ENCODE measurements at regions not wholly inside any gene's neighbourhood (a gene's known extent, or its start where the extent isn't known, plus 50 kb on each side); places are given as distances from the start of the nearest gene placed in this dataset.

- Mint-ChIP-seq H3K27me3 (peaks cover 7% of the 10 kb centered on the region), H3K27ac (no peak overlapping the region), H3K4me3 (no peak overlapping the region), H3K36me3 (ENCODE audit: low read depth) (no peaks in the 10 kb centered on the region), H3K4me1 (peaks cover 15% of the 10 kb centered on the region), H3K9me3 (no peaks in the 10 kb centered on the region)
- peak; percentile 28 for ATAC-seq (replicated peaks)
Measured at GRCh38 chr20:17856024-17856564, 112.5 kb downstream of the SNX5 start.

GRCh38 chr20:17854307-17854903 is 114.2 kb downstream of the SNX5 start:
- no peak overlapping the region for H3K4me3 Mint-ChIP-seq
- no peaks in the 10 kb centered on the region for H3K9me3 Mint-ChIP-seq
- no peaks in the 10 kb centered on the region for H3K27me3 Mint-ChIP-seq
- H3K27ac Mint-ChIP-seq: no peak overlapping the region
- no peak for ATAC-seq (replicated peaks)
- no peaks in the 10 kb centered on the region for H3K36me3 Mint-ChIP-seq (ENCODE audit: low read depth)
- H3K4me1 Mint-ChIP-seq: peaks cover 8% of the 10 kb centered on the region

- Mint-ChIP-seq H3K27ac (no peak overlapping the region), H3K9me3 (no peaks in the 10 kb centered on the region), H3K4me3 (no peak overlapping the region), H3K36me3 (ENCODE audit: low read depth) (no peaks in the 10 kb centered on the region), H3K27me3 (no peaks in the 10 kb centered on the region), H3K4me1 (peaks cover 18% of the 10 kb centered on the region)
- ATAC-seq (replicated peaks): no peak
Measured at GRCh38 chr20:17852323-17852722, 116.3 kb downstream of the SNX5 start.

- H3K27ac Mint-ChIP-seq: no peak overlapping the region
- H3K9me3 Mint-ChIP-seq: no peaks in the 10 kb centered on the region
- no peak overlapping the region for H3K4me3 Mint-ChIP-seq
- ATAC-seq (replicated peaks): no peak
- H3K4me1 Mint-ChIP-seq: peaks cover 14% of the 10 kb centered on the region
- no peaks in the 10 kb centered on the region for H3K27me3 Mint-ChIP-seq
- H3K36me3 Mint-ChIP-seq (ENCODE audit: low read depth): no peaks in the 10 kb centered on the region
Measured at GRCh38 chr20:17850684-17851026, 117.9 kb downstream of the SNX5 start.

- no peaks in the 10 kb centered on the region for H3K36me3 Mint-ChIP-seq (ENCODE audit: low read depth)
- H3K9me3 Mint-ChIP-seq: no peaks in the 10 kb centered on the region
- H3K27ac Mint-ChIP-seq: no peak overlapping the region
- H3K27me3 Mint-ChIP-seq: no peaks in the 10 kb centered on the region
- H3K4me1 Mint-ChIP-seq: peaks cover 15% of the 10 kb centered on the region
- H3K4me3 Mint-ChIP-seq: no peak overlapping the region
- ATAC-seq (replicated peaks): no peak
Measured at GRCh38 chr20:17849901-17850683, 118.5 kb downstream of the SNX5 start.

GRCh38 chr20:17849138-17849900 is 119.3 kb downstream of the SNX5 start:
- peaks cover 18% of the 10 kb centered on the region for H3K4me1 Mint-ChIP-seq
- no peaks in the 10 kb centered on the region for H3K36me3 Mint-ChIP-seq (ENCODE audit: low read depth)
- H3K9me3 Mint-ChIP-seq: no peaks in the 10 kb centered on the region
- no peak for ATAC-seq (replicated peaks)
- no peak overlapping the region for H3K4me3 Mint-ChIP-seq
- peak overlapping the region; percentile 81 for H3K27ac Mint-ChIP-seq
- H3K27me3 Mint-ChIP-seq: no peaks in the 10 kb centered on the region

GRCh38 chr20:17848249-17849048 is 120.1 kb downstream of the SNX5 start:
- no peak overlapping the region for H3K4me3 Mint-ChIP-seq
- peaks cover 23% of the 10 kb centered on the region for H3K4me1 Mint-ChIP-seq
- no peaks in the 10 kb centered on the region for H3K27me3 Mint-ChIP-seq
- H3K27ac Mint-ChIP-seq: peak overlapping the region; percentile 81
- H3K36me3 Mint-ChIP-seq (ENCODE audit: low read depth): no peaks in the 10 kb centered on the region
- no peaks in the 10 kb centered on the region for H3K9me3 Mint-ChIP-seq
- ATAC-seq (replicated peaks): no peak

- Mint-ChIP-seq H3K27me3 (no peaks in the 10 kb centered on the region), H3K4me1 (peaks cover 23% of the 10 kb centered on the region), H3K27ac (no peak overlapping the region), H3K36me3 (ENCODE audit: low read depth) (no peaks in the 10 kb centered on the region), H3K4me3 (peak overlapping the region; percentile 2), H3K9me3 (no peaks in the 10 kb centered on the region)
- peak; percentile 23 for ATAC-seq (replicated peaks)
Measured at GRCh38 chr20:17845701-17846475, 122.7 kb downstream of the SNX5 start.

- Mint-ChIP-seq H3K27ac (peak overlapping the region; percentile 21), H3K4me3 (no peak overlapping the region), H3K27me3 (no peaks in the 10 kb centered on the region), H3K9me3 (no peaks in the 10 kb centered on the region), H3K36me3 (ENCODE audit: low read depth) (no peaks in the 10 kb centered on the region), H3K4me1 (peaks cover 23% of the 10 kb centered on the region)
- no peak for ATAC-seq (replicated peaks)
Measured at GRCh38 chr20:17844549-17845298, 123.9 kb downstream of the SNX5 start.

- no peaks in the 10 kb centered on the region for H3K36me3 Mint-ChIP-seq (ENCODE audit: low read depth)
- H3K4me3 Mint-ChIP-seq: peak overlapping the region; percentile 34
- no peaks in the 10 kb centered on the region for H3K27me3 Mint-ChIP-seq
- peaks cover 23% of the 10 kb centered on the region for H3K4me1 Mint-ChIP-seq
- no peaks in the 10 kb centered on the region for H3K9me3 Mint-ChIP-seq
- H3K27ac Mint-ChIP-seq: peak overlapping the region; percentile 21
- no peak for ATAC-seq (replicated peaks)
Measured at GRCh38 chr20:17844133-17844429, 124.5 kb downstream of the SNX5 start.

- peak; percentile 95 for ATAC-seq (replicated peaks)
- Mint-ChIP-seq H3K36me3 (ENCODE audit: low read depth) (no peaks in the 10 kb centered on the region), H3K9me3 (no peaks in the 10 kb centered on the region), H3K4me3 (peak overlapping the region; percentile 34), H3K4me1 (peaks cover 19% of the 10 kb centered on the region), H3K27me3 (no peaks in the 10 kb centered on the region), H3K27ac (peak overlapping the region; percentile 21)
Measured at GRCh38 chr20:17843246-17844132, 125.1 kb downstream of the SNX5 start.

GRCh38 chr20:17841751-17842215 is 126.8 kb downstream of the SNX5 start:
- Mint-ChIP-seq H3K27me3 (no peaks in the 10 kb centered on the region), H3K9me3 (no peaks in the 10 kb centered on the region), H3K36me3 (ENCODE audit: low read depth) (no peaks in the 10 kb centered on the region), H3K27ac (no peak overlapping the region), H3K4me1 (peaks cover 13% of the 10 kb centered on the region), H3K4me3 (no peak overlapping the region)
- no peak for ATAC-seq (replicated peaks)

Data from activated T-helper 17 cell treated with anti-CD3 and anti-CD28 coated beads, Interleukin-2, amount 50 U/mL, for 72 hours (primary cell).